Spleen (tissue), 7 donors: ENCODE measurements at regions not wholly inside any gene's neighbourhood (a gene's known extent, or its start where the extent isn't known, plus 50 kb on each side); places are given as distances from the start of the nearest gene placed in this dataset.

Source experiments
- POLR2AphosphoS5 ChIP-seq, 3 donors: sonication (generic); formaldehyde crosslinking; IDR thresholded peaks; one replicate each; pipeline ENCODE4 v1.5.1; 2017; ENCODE audit warnings: antibody characterized with exemption in 3 of 3
- TF ChIP-seq, protein P1 (sequence below), 11 experiments: fragments of 200-600 bp in 7 of 11; fragments of 450-650 bp in 4 of 11; sonication (generic) in 4 of 11; IDR thresholded peaks in 8 of 11; conservative IDR thresholded peaks in 3 of 11; 1 replicate in 7 of 11; 2 replicates in 4 of 11; pipeline versions ENCODE4 v1.4.0 to v1.8.0; 2016 to 2021; ENCODE audit warnings: antibody characterized with exemption in 11 of 11, inconsistent platforms in 4 of 11, mild to moderate bottlenecking in 1 of 11
- donor health status: DM: no; HTN: no; CAD: no; lungs with moderate emphysema.
- donor health status: DM: no; HTN: no; CAD: no.
- donor health status: DM: no; HTN: no; CAD: no.

DNA sequence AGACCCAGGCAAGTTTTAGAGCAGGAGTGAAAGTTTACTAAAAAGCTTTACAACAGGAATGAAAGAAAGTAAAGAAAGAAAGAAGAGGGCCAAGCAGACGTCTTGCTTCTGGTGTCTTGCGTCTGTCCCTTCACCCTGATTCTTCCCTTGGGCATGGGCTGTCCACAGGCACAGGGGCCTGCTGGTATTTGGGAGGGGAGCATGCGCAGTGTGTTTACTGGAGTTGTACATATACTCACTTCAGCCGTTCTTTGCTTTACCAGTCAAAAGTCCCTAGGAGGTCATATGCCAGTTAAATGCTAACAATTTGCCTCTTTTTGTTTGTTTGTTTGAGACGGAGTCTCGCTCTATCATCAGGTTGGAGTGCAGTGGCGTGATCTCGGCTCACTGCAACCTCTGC, 875.9 kb downstream of the REEP3 start:
- TF ChIP-seq, protein P1, sequence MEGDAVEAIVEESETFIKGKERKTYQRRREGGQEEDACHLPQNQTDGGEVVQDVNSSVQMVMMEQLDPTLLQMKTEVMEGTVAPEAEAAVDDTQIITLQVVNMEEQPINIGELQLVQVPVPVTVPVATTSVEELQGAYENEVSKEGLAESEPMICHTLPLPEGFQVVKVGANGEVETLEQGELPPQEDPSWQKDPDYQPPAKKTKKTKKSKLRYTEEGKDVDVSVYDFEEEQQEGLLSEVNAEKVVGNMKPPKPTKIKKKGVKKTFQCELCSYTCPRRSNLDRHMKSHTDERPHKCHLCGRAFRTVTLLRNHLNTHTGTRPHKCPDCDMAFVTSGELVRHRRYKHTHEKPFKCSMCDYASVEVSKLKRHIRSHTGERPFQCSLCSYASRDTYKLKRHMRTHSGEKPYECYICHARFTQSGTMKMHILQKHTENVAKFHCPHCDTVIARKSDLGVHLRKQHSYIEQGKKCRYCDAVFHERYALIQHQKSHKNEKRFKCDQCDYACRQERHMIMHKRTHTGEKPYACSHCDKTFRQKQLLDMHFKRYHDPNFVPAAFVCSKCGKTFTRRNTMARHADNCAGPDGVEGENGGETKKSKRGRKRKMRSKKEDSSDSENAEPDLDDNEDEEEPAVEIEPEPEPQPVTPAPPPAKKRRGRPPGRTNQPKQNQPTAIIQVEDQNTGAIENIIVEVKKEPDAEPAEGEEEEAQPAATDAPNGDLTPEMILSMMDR (IDR thresholded peaks at IDR 0.05 in 8 of 11, conservative IDR thresholded peaks at IDR 0.05 in 3 of 11) = no peak
- no peak for TF ChIP-seq POLR2AphosphoS5 (IDR thresholded peaks at IDR 0.05)
